GM19397 (cell line): ENCODE measurements at regions not wholly inside any gene's neighbourhood (a gene's known extent, or its start where the extent isn't known, plus 50 kb on each side); places are given as distances from the start of the nearest gene placed in this dataset.
A peak's percentile ranks its signal among the peaks of the same experiment; 100 is the strongest.
"Not testable (repeated sequence)": the region's sequence is repeated elsewhere in the genome, so short reads cannot be mapped to it uniquely, and the experiment has no call there.

Experiments used
- ATAC-seq: cut with Tn5 transposase; IDR thresholded peaks from one replicate; pipeline ENCODE4 v1.9.1; 2021; ENCODE audit warnings: mild to moderate bottlenecking, moderate library complexity; ENCODE audit not compliant: unreplicated experiment

DNA sequence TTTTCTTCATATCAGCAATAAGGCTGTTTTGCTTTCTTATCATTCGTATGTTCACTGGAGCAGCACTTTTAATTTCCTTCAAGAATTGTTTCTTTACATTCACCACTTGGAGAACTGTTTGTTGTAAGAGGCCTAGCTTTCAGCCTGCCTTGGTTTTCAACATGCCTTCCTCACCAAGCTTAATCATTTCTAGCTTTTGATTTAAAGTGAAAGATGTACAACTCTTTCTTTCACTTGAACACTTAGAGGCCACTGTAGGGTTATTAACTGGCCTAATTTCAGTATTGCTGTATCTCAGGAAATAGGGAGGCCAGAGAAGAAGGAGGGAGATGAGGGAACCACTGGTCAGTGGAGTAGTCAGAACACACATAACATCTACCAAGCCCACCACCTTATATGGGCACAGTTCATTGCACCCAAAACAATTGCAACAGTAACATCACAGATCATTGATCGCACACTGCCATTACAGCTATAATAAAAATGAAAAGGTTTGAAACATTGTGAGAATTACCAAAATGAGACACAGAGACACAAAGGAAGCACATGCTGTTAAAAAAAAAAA lies 181.4 kb upstream of the TUBA3C start:
- no peak for ATAC-seq

DNA sequence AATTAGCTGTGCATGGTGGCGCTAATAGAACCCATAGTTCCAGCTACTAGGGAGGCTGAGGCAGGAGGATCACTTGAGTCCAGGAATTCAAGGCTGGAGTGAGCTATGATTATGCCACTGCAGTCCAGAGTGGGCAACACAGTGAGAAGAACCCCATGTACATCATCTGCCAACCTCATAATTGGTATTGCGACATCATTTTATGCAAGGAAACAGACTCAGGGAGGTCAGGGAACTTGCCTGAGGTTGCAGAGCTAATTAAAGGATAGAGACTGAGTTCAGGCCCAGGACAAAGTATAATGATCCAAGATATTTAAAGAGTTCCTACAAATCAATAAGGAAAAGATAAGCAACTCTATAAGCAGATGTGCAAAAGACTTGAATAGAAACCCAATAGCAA lies 178.1 kb upstream of the TUBA3C start:
- ATAC-seq = not testable (repeated sequence)

DNA sequence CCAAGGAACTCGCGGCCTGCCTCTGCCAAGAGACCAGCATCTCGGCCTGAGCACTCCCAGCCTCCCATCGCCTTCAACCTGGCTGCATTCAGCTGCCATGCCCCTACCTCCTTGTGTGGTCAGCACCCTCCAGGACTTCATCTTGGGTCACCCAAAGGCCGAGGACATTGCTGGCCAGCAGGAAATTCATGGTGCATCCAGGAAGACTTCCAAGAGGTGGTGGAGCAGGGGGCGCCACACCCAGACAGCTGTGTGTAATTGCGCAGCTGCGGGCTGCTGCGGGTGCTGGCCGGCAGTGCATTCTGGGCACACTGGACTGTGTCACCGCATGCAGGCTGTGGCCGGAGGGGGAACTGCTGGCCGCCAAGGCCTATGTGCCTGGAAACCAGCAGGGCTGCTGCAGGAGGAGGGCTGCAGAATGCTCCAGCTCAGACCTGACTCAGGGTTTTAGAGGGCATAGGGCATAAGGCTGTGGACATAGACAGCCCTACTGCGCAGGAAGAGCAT lies 164.3 kb upstream of the TUBA3C start:
- ATAC-seq = no peak

DNA sequence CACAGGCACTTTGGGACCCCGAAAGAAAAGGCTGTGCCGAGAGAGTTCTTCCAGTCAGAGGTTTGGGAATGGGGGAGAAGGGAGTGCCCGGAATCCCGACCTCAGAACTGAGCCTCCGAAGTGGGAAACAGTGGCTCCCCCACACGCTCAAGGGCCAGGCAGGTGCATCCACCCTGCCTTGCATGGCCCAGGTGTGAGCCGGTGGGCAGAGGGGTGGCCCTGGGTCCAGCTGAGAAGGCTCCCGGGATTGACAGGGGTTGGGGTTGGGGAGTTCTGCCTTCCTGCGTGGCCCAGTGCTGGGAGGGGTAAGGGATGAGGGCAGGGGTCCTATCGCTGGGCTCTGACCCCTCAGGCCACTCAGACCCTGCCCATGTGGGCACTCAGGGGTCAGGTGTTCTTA lies 163.5 kb upstream of the TUBA3C start:
- ATAC-seq = peak; percentile 26

DNA sequence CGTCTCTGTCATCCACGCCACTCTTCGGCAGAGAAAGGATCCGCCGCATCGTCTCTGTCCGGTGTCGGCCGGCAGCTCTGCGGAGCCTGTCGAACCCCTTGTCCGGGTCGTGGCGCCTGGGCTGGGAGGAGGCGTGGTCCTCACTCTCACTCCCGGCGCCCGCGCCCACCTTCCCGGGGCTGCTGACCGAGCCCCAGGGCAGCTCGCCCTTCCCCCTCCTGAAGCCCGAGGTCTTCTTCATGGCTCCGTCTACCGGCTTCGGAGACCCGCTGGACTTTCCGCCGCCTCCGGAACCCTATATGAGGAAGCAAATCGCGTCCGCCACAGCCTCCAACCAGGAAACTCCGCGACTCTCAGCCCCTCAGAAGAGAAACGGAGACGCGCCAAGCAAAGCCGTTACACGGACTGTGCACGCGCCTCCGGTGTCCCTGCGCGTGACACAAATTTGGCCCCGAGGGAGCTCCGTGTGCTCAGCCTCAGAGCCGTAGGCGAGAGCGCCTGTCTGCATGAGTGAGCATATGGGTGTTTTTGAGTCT lies 163.0 kb upstream of the TUBA3C start:
- ATAC-seq = peak; percentile 90

DNA sequence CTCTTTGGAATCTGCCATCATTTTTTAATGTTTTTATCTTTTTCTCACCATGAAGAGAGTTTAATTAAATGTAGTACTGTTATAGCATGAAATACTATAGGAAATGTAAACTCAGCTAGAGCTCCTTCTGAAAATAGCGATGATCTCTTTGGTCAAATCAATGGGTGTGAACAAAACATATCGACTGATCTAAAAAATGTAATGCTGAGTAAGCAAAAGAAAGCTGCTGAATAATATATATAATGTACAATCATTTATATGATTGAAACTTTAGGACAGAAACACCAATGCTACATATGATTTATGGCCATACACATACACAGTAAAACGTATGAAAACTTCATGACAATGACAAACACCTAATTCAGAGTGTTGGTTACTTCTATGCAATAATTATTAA lies 150.8 kb upstream of the TUBA3C start:
- no peak for ATAC-seq

DNA sequence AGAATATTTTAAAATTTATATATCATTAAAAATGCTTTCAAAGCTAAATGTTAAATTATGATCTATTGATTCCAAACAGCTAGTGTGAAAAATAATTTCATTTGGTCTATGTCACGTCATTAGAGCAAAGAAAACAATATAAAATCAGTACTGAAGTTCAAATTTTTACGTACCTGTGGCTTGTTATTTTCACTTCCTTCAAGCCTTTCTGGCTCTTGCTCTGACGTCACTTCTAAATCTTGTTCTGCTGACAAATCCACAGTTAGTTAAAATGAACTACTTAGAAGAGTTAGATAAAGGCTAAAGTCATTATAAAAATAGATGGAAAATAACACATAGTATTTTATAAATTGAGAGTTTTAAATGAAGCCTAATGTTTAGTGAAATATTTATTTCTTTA lies 147.7 kb upstream of the TUBA3C start:
- ATAC-seq = no peak

DNA sequence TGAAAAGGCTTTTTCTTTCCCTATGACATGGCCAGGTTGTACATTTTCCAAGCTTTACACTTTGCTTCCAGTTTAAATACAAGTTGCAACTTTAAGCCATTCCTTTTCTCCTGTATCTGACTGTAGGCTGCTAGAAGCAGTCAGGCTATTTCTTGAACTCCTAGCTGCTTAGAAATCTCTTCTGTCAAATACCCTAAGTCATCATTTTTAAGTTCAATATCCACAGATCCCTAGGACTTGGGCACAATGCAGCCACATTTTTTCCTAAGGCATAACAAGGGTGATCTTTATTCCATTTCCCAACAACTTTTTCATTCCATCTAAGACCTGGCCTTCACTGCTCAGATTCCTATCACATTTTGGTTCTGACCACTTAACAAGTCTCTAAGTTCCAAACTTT lies 142.7 kb upstream of the TUBA3C start:
- ATAC-seq = no peak

DNA sequence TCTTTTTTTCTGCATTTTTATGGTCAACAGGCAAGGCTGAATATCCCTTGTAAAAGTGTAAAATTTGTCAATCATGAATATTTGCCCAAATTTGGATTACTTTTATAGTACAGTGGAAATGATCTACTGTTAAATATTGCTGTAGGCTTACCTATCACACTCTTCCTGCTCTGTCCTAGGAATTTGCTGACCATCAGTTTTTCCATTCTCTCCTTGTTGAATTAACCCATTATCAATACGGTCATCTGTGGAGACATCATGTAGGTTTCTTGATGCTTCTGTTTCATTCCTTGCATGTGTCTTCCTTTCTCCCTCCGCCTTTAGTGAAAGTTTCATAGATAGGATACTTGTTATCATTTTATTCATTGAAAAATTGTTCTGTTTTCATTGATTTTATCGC lies 139.6 kb upstream of the TUBA3C start:
- no peak for ATAC-seq

DNA sequence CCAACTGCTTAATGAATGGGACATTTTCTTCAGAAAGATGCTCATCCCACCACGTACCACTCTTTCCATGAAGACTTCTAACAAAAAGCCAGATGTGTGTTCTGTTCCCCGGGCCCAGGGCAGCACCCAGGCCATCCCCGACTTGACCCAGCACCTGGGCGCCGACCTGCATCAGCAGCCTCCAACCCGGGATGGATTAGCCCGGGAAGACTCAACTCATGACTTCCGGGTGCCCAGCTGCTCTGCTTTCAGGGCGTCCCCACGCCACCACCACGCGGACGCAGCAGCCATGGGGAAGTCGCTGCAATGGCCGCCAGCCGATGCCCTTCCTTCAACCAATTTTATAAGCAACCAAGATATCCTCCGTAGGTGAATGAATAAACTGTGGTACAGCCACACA lies 123.8 kb upstream of the TUBA3C start:
- ATAC-seq = no peak

DNA sequence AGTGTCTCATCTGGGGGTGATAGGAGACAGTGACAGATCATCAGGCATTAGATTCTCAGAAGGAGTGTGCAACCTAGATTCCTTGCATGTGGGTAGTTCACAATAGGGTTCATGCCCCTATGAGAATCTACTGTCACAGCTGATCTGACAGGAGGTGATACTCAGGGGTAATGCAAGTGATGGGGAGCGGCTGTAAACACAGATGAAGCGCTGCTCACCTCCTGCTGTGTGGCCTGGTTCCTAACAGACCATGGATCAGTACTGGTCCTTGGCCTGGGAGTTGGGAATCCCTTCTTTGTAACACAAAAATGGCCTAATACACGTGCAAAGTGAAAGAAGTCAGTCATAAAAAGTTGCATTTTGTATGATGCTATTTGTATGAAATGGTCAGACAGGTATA lies 107.6 kb upstream of the TUBA3C start:
- ATAC-seq = no peak

DNA sequence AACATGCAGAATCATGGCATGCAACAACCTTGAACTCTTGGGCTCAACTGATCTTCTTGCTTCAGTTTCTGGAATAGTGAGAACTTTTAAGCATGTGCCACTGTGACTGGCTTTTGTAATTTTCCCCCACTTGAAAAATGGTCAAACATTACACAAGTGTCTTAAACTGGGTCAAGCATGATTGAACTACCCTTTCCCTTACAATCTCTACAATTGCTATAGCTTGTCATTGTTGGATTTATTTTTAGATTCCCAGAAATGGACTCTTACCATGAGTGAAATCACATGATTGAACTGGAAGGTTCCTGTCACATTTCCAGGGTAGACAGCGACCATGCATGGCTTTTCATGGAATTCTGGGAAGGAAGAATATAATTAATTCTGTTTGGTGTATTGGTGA lies 102.2 kb upstream of the TUBA3C start:
- ATAC-seq = no peak

DNA sequence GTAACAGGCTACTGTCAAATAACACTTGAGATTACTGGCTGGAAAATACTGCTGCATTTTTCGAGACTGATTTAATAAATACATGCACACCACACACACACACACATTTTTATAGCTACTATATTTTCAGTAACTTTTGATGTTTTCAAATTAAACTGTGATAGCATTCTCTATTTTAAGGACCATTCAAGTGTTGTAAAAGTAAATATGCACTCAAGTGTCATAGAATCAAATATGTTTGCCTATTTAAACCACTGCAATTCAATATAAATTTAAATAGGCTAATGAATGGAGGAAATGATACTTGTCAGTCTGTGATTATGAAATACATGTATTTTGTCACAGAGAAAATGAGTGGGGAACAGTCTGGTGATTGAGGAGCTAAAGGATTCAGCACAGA lies 86.7 kb upstream of the TUBA3C start:
- no peak for ATAC-seq

DNA sequence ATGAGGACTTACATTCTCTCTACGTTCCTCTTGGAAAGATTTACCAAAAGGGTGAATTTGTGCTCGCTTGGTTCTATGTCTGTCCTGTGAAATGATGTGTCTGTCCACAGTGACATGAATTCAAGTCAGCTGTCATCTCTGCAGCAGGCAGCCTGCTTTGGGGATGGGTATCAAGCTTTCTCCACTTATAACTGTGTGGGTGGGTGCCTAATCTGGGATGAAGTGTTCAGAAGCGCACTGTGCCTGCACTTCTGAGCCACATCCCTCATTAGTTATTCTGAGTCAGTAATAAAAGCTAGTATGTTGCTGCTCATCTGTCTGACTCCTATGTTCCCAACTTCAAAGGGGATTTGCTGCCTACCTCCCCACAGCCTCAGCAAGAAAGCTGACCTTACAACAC lies 86.1 kb upstream of the TUBA3C start:
- ATAC-seq = no peak

DNA sequence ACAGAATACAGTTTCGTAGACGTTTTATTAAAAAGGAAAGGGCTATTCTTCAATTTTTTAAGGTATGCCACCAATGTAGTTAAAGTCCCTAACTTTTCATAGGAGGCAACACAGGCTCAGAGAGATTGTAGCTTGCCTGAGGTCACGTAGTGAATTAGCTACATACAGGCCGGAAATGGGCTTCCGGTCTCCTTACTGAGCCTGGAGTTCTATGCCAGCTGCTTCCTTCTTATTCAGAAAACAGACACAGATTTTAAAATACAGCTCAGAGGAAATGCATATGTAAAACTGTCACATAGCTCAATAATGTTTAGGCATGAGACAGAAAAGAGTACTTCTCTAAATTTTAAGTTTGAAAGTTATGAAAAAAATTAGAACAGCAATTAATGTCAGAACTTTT lies 85.4 kb upstream of the TUBA3C start:
- ATAC-seq = no peak

DNA sequence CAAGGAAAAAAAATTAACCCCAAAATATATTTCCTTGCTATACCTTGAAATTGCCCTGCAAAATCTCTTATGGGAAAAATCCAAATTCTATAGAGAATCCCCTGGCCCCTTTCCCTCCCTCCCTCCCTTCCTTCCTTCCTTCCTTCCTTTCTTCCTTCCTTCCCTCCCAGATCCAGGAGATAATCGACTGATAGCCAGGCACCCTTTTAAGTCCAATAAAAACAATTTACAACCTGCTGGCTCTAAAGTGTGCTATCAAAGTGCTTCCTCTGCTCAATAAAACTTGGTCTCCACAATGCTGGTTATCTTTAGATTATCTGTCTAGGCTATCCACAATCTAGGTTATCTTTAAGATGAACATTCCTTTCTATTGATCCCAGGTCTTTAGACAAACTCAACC lies 83.1 kb upstream of the TUBA3C start:
- no peak for ATAC-seq

DNA sequence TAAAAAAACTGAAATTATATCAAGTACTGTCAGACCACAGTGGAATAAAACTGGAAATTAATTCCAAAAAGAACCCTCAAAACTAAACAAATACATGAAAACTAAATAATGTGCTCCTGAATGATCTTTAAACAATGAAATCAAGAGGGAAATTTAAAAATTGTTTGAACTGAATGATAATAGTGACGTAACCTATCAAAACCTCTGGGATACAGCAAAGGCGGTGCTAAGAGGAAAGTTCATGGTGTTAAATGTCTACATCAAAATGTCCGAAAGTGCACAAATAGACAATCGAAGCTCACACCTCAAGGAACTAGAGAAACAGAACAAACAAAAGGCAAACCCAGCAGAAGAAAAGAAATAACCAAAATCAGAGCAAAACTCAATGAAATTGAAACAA lies 70.8 kb upstream of the TUBA3C start:
- no peak for ATAC-seq

DNA sequence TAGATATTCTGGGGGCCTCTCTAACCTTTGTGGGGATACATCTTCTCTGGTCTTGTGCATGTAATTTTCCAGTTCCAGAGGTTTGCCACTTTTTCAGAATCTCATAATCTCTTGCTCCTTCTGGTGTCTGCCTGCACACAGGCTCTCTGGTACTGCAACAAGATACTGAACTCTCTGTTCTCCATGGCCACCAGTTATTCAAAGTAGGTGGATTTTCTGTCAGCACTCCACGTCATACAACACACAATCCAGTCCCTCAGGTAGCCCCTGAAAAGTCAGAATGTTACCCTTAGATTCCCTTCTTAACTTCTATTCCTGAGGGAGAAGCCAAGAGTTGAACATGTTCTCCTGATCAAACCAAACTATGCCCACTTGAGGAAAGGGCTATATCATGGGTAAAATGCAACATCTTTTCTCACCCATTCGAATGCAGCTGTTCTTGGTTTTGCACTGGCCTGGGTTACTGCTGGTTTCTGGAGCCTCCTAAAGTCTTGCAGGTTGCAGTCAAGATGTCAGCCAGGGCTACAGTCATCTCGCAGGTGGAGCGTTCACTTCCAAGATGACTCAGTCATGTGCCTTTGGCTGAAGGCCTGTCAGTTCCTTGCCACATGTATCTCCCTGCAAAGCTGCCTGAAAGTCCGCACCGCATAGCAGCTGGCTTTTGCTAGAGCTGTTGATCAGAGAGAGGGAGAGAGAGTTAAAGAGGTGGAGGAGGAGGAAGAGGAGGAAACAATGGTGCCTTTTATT lies 57.7 kb upstream of the TUBA3C start:
- ATAC-seq = no peak
